HG02798 (cell line): ENCODE measurements at regions not wholly inside any gene's neighbourhood (a gene's known extent, or its start where the extent isn't known, plus 50 kb on each side); places are given as distances from the start of the nearest gene placed in this dataset.
"Not testable (repeated sequence)": the region's sequence is repeated elsewhere in the genome, so short reads cannot be mapped to it uniquely, and the experiment has no call there.

ENCODE experiments used
- ATAC-seq: cut with Tn5 transposase; IDR thresholded peaks from one replicate; pipeline ENCODE4 v1.9.1; 2021; ENCODE audit warnings: mild to moderate bottlenecking; ENCODE audit not compliant: unreplicated experiment, poor library complexity

DNA sequence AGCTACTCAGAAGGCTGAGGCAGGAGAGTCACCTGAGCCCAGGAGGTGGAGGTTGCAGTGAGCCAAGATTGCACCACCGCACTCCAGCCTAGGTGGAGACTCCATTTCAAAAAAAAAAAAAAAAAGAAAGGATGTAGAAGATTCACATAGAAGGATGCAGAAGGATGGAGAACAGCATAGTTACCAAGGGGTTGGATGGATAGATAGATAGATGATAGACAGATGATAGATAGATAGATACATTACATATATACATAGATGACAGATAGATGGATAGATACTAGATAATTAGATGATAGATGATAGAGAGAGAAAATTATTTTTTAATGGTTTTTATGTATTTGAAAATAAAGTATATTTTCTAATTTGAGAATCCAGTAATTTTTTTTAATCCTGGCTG lies 160.7 kb upstream of the ARID1B start:
- ATAC-seq = no peak

DNA sequence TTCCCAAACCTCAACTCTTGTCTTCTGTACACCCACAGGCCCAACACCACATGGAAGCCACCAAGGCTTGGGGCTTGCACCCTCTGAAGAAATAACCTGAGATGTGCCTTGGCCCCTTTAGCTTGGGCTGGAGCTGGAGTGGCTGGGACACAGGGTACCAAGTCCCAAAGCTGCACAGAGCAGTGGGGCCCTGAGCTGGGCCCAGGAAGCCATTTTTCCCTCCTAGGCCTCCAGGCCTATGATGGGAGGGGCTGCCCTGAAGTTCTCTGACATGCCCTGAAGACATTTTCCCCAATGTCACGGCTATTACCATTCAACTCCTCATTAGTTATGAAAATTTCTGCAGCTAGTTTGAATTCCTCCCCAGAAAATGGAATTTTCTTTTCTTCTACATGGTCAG lies 163.2 kb upstream of the ARID1B start:
- ATAC-seq = no peak

DNA sequence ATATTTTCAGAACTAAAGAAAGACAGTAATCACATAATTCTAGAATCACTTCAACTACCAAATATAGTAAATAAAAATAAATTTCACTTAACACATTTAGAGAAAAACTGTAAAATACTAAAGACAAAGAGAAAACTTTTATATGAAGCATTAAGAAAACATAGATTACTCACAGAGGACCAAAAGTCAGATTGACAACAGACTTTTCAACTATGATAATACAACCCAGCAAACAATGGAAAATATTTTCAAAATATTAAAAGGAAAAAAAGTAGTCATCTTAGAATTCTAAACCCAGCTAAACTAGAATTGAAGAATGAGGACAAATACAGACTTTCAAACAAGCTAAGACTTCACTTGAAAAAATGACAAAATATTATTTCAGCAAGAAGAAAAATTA lies 164.8 kb upstream of the ARID1B start:
- ATAC-seq = no peak

DNA sequence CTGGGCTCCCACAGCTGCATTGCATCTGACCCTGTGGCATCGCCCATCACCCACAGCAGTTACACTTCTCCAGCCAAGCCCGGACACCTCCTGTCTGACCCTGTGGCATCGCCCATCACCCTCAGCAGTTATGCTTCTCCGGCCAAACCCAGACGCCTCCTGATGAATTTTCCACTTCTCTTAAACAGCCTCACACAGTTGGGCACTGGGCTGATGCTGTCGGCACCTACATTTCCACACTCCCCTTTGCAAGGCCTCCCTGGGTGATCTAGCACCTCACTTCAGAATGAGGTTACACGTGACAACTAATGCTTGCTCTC lies 175.2 kb upstream of the ARID1B start:
- no peak for ATAC-seq

DNA sequence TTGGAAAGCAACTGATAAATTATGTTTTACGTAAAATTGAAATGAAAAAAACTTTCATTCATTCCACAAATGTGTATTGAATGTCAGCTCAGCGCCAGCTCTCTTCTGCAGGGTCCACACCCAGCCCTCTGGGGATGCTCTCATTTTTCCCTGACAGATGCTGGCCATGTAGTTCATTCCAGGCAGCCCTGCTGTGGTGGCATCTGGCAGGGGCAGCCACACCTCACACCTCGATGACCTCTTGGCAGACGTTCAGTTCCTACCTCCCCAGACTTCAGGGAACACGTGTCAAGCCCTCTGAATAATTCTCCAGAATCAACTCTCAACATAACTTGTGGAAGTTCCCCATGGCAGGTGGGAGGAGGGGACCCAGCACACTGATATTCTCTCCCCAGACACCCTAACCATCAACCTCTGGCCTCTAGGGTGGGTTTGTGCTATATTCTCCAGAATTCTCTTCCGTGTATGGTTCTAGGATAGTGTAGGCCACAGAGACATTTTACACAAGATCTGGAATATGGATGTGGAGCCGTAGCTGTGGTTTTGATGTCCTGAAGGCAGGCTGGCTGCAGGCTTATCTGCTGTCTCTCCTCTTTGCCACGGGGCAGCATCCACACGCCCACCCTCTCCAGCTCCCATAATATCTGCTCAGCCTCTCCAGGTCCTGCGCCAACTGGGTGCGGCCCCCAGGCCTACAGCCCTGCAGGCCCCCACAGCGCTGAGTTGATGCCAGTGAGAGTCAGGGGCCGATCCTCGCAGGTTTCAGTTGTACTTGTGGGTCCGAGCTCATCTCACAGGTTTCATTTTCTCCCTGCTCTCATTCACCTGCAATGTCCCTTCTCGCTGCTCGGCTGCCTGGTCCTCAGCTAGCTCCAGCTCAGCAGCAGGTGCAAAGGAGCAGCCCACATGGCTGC lies 175.8 kb upstream of the ARID1B start:
- no peak for ATAC-seq

DNA sequence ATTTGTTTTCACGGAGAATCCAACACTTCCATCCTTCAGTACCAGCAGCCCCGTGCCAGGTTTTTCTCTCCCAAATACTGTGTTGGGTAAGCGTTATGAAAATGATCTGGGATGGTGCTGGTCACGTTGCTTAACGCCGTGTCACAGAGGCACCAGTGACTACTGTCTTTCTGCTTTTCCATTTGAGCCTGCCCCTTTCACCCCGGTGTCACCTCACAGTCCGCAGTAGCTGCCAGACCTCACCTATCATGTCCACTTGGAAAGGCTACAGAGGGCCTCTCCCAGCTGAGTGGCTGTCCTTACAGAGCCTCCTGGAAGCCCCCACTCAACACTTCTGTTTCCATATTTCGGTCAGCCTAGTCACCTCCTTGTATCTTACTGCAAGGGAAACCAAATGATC lies 176.5 kb upstream of the ARID1B start:
- ATAC-seq = no peak

DNA sequence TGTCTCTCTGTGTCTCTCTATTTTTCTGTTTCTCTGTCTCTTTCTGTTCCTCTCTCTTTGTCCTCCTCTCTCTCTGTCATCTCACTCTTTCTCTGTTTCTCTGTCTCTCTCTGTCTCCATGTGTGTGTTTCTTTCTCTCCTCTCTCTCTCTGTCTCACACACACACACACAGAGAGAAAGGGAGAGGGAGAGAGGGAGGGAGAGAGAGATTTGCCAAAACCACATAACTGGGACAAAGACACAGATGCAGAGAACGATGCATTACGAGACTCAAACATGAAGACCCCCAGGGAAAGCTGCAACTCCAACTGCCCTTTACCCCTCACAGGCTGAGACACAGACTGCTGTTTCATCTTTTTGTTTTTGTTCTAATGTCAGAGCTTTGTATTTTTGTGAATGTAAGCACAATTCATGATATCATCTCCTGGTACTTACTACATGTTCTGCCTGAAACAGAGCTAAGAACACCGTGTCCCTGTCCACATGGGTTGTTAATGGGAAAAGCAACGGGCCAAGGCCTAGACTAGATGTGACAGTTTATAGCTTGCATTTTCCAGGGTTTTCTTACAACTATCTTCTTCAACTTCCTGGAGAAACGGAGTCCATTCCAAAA lies 177.1 kb upstream of the ARID1B start:
- no peak for ATAC-seq

DNA sequence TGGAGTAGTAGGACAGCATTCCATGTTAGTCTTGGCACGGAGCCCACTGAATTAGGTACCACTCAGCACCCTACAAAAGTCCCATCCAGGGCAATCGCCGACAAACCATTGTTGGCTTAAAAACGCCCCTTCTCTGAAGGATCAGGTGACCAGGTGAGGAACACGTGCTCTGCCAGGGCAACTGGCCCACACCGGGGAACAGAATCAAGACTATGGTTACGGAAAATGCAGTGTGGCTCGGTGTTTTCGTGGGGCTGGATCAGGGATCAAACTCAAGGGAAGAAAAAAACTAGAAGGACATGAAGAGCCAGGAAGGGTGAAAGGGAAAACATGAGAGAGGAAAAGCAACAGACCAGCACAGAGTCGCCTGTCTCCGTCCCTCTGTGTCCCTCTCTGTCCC lies 177.8 kb upstream of the ARID1B start:
- ATAC-seq = no peak

DNA sequence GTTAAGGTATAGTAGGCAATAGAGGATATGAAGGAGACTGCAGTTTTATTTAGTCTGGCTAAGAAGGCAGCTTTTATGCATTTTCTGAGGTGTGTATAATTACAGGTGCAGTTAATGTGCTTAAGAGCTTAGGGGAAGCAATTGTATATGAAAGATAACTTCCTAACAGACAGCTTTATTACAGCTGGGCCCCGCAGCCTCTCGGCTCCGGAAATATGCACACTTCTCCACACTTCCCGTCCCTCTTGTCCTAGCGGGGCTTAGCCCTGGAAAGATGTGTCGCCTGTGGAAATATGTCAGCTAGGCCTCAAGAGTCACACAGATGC lies 178.4 kb upstream of the ARID1B start:
- ATAC-seq = no peak

DNA sequence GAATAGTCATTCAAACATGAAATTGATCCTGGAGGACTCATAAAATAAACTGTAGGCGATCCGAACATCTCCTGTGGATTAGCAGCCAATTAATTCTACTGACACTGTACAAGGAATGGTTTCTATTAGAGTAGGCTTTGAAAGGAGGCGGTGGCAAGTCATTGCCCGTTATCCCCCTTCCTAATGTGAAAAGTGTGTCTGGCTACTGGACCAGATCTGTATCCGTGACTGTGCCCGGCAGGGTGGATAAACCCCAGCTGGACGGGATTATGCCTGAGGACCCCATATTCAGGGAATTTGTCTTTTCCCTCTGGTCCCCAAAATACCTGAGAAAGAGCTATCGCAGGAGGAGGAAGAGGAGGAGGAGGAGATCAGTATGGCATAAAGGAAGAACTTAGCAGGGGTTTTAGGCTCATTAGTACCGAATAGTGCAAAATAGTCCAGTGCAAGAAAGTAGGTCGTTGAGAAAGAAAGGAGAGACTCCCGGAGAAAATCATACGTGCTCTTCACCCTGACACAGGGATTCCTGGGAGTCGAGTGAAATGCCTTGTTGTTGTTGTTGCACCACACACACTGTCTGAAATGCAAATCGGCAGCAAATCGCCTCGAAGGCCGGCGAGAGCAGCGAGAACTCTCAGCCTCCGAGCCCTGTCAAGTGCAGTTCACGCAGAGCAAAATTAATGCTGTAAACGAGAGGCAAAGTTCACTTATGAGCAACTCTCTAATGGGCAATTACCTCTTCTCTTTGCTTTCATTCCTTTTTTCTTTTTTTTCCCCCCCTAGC lies 178.9 kb upstream of the ARID1B start:
- ATAC-seq = no peak

DNA sequence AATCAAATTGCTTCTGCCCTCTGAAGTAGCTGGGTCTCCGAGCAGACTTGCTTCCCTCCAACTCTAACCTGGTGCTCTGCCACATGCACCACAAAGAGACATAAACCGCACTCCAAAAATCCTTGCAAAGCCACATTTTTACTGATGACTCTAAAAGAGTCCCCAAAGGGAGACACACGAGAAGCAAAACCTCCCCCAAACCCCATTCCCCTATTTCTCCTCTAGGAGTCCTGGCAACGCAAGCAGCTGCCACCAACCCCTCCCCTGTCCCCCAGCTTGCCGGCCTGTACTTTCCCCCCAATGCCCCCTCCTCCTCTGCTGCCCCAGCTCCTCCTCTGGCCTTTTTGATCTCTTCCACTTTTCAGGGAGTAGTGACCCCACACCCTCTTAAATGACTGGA lies 180.1 kb upstream of the ARID1B start:
- ATAC-seq = no peak

DNA sequence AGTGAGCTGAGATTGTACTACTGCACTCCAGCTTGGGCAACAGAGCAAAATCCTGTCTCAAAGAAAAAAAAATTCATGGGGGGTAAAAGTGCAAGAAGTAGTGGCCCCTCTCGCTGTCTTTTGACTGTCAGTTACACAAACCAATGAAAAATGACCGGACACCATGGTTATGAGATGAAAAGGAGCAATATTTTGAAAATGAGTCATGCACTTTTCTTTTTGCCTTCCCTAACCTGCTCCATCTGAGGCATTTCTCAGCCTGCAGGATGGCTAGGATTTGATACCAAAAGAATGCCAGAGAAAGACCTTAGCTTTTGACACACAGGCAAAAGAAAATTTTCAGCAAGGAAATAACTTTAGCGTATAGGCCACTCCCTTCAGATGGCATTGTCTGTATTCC lies 181.7 kb upstream of the ARID1B start:
- no peak for ATAC-seq

DNA sequence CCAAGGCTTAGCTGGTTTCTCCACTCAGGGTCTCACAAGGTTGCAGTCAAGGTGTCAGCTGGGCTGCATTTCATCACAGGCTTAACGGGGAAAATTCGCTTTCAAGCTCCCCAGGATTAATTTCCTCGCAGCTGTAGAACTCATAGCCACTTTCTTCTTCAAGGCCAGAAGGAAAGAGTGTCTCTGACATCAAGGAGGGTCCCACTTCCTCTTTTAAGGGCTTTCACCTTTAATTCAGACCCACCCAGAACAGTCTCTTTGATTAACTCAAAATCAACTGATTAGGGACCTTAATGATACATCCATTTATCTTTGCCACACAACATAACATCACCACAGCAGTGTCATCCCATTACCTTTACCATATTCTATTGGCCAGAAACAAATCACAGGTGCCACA lies 183.3 kb upstream of the ARID1B start:
- ATAC-seq = no peak

DNA sequence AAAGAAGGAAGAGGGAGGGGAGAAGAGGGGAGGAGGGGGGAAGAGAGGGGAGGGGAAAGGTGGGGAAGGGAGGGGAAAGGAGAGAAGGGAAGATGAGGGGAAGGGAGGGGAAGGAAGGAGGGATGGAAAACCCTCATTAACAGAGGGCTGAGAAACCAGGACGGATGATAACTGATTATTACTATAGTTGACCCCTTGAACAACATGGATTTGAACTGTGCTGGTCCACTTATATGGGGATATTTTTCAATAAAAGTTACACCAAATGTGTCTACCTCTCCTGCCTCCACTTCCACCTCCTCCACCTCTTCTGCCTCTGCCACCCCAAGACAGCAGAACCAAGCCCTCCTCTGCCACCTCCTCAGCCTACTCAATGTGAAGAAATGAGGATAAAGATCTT lies 184.1 kb upstream of the ARID1B start:
- ATAC-seq = no peak

DNA sequence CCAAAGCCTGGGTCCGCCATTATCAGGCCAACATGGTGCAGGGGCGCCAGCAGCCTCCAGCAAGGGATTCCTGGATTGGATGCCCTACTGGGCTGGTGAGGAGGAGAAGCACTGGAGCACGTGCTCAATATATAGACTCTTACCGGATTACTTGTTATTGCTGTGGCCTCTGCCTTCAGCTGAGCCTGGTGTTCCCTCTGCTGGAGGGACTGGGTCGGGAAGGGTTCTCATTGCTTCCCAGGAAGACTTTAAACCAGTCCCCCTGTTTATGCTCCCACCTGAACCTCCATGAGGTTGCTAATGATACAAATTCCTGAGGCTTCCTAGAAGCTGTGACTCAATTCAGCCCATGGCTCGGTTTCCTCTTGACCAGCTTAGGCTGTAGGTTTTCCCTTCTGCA lies 186.7 kb upstream of the ARID1B start:
- no peak for ATAC-seq

DNA sequence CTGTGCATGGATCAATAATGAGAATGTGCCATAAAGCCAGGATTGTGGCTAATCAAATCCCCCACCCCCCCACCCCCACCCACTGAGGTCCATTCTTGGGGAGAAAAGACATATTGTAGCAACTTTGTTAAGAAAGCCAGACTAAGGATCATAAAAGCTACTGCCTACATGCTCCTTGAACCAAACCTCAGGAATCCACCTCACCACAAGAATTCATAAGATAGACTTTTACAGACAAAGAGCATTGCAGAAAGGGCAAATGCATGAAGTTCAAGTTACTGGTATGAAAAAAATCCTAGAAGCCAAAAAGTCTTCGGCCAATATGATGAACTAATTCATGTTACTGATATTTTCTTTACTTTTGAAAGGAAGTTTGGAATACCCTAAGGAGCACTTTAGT lies 187.9 kb upstream of the ARID1B start:
- ATAC-seq = no peak

DNA sequence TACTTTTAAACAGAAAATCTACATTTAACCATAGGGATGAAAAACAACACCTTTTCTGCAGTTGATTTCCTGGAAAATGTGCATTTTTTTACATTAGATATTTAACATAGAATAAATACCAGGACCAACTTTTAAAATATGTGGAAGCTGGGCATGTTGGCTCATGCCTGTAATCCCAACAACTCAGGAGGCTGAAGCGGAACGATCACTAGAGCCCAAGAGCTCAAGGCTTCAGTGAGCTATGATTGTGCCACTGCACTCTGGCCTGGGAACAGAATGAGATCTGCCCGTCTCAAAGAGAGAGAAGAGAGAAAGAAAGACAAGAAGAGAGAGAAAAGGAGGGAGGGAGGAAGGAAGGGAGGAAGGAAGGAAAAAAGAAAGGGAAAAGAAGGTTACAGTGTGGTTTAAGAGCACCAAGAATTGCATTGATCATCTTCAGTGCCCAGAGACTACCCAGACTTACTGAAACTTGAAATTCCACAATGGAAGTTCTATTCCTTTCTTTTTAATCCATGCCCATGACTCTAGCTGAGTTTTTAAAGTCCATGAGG lies 189.4 kb upstream of the ARID1B start:
- no peak for ATAC-seq

DNA sequence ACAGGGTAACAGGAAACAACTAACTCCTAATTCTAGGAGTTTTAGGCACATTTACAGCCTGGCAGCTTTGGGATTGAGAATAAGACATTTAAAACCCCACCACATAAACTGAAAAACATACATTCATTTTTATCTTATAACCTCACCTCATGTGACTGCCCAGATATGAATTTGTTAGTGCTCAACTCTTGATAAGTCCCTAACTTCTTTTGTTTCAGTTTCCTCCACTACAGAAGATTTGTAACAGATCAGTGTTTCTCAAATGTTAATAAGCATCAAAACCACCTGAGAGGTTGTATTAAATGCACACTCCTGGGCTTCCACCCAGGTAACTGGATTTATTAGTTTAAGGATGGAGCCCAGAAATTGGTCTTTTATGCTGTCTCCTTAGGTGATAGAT lies 190.1 kb upstream of the ARID1B start:
- no peak for ATAC-seq

DNA sequence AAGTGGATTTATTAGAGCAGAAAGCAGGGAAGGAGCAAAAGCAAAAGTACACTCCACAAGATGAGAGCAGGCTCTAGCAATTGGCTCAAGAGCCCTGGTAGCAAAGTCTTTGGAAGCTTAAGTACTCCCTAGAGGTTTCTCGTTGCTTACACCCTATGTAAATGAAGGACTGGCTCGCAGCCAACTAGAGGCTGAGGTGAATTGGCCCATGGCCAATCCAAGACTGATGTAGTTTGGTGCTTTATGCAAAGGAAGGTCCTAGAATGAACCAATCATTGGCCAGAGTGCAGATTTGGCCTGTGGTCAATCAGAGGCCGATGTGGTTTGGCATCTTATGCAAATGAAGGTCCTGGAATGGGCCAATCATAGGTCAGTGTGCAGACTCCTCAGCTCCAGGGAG lies 191.3 kb upstream of the ARID1B start:
- ATAC-seq = no peak

DNA sequence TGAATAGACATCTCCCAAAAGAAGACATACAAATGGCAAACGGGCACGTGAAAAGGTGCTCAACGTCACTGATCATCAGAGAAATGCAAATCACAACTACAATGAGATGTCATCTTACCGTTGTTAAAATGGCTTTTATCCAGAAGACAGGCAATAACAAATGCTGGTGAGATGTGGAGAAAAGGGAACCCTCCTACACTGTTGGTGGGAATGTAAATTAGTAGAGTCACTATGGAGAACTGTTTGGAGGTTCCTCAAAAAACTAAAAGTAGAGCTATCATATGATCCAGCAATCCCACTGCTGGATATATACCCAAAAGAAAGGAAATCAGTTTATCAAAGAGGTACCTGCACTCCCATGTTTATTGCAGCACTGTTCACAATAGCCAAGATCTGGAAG lies 193.1 kb upstream of the ARID1B start:
- not testable (repeated sequence) for ATAC-seq

DNA sequence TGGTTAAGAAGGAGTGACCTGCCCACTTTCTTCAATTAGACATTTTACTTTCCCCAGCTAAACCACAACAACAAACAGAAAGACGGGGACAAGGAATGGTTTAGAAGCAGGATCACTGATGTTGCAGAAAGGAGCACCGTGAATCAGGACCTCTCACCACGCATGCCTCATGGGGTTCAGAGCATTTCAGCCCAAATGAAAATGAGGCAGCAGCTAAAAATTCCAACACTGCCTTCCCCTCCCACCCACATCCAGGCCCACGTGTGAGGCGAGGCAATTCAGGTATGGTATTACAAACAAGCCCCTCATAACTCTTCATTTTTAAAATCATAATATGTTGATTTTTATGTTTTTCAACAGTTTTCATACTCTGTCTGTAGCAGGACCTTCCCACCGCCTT lies 194.1 kb upstream of the ARID1B start:
- no peak for ATAC-seq
